Peyer's patch (tissue), 4 donors: ENCODE measurements at regions not wholly inside any gene's neighbourhood (a gene's known extent, or its start where the extent isn't known, plus 50 kb on each side); places are given as distances from the start of the nearest gene placed in this dataset.

ENCODE experiments used
- DNase-seq, 3 donors: peaks; one replicate each; pipeline ENCODE4 v3.0.0-alpha.2; 2017 to 2019
- H3K27ac ChIP-seq, 4 donors: fragments of 200-600 bp; sonication (generic); one replicate each; pipeline ENCODE4 v1.5.1; 2016 to 2019
- H3K27me3 ChIP-seq, 2 donors: fragments of 200-600 bp; sonication (generic); one replicate each; pipeline ENCODE4 v1.5.1; 2019
- H3K36me3 ChIP-seq, 3 donors: fragments of 200-600 bp; sonication (generic); one replicate each; pipeline ENCODE4 v1.5.1; 2016 to 2019
- H3K4me1 ChIP-seq, 4 donors: fragments of 200-600 bp; sonication (generic); one replicate each; pipeline ENCODE4 v1.5.1; 2016 to 2019
- H3K4me3 ChIP-seq, 4 donors: fragments of 200-600 bp; sonication (generic); 1 replicate in 3 of 4; 2 replicates in 1 of 4; pipeline ENCODE4 v1.5.1; 2016 to 2019; ENCODE audit warnings: mild to moderate bottlenecking in 1 of 4
- H3K9me3 ChIP-seq, 4 donors: fragments of 200-600 bp; sonication (generic); one replicate each; pipeline ENCODE4 v1.5.1; 2016 to 2019; ENCODE audit warnings: mild to moderate bottlenecking in 1 of 4
- CTCF ChIP-seq, 6 experiments: fragments of 450-650 bp in 4 of 6; fragments of 200-600 bp in 2 of 6; sonication (generic) in 1 of 6; IDR thresholded peaks; one replicate each; pipeline ENCODE4 v1.5.1; 2017 to 2019; ENCODE audit warnings: antibody characterized with exemption in 6 of 6, mild to moderate bottlenecking in 3 of 6, moderate library complexity in 1 of 6
- POLR2A ChIP-seq, 2 donors: fragments of 450-650 bp; IDR thresholded peaks; one replicate each; pipeline ENCODE4 v1.5.1; 2017; ENCODE audit warnings: antibody characterized with exemption in 2 of 2, mild to moderate bottlenecking in 2 of 2, moderate library complexity in 2 of 2

GRCh38 chr18:42459873-42460272 lies 504.8 kb downstream of the PIK3C3 start:
- H3K4me3 ChIP-seq, result no peak overlapping the region
- no peaks in the 10 kb centered on the region for H3K9me3 ChIP-seq
- no peak overlapping the region for H3K27ac ChIP-seq
- no peaks in the 10 kb centered on the region for H3K36me3 ChIP-seq
- no peak for TF ChIP-seq POLR2A (IDR thresholded peaks at IDR 0.05)
- TF ChIP-seq CTCF (IDR thresholded peaks at IDR 0.05), result no peak
- H3K27me3 ChIP-seq, result no peaks in the 10 kb centered on the region
- no peaks in the 10 kb centered on the region for H3K4me1 ChIP-seq
- DNase-seq, result no peak

GRCh38 chr18:42471885-42472284 lies 516.9 kb downstream of the PIK3C3 start:
- Histone ChIP-seq H3K4me1 (no peaks in the 10 kb centered on the region), H3K27me3 (no peaks in the 10 kb centered on the region), H3K9me3 (no peaks in the 10 kb centered on the region), H3K27ac (no peak overlapping the region), H3K36me3 (no peaks in the 10 kb centered on the region), H3K4me3 (no peak overlapping the region)
- DNase-seq, result no peak
- TF ChIP-seq CTCF (IDR thresholded peaks at IDR 0.05), result no peak
- TF ChIP-seq POLR2A (IDR thresholded peaks at IDR 0.05), result no peak

- TF ChIP-seq POLR2A (IDR thresholded peaks at IDR 0.05) (no peak), CTCF (IDR thresholded peaks at IDR 0.05) (no peak)
- no peaks in the 10 kb centered on the region for H3K9me3 ChIP-seq
- DNase-seq, result no peak
- H3K27me3 ChIP-seq, result no peaks in the 10 kb centered on the region
- H3K4me3 ChIP-seq, result no peak overlapping the region
- no peak overlapping the region for H3K27ac ChIP-seq
- H3K36me3 ChIP-seq, result no peaks in the 10 kb centered on the region
- H3K4me1 ChIP-seq, result no peaks in the 10 kb centered on the region
These were observed 518.6 kb downstream of the PIK3C3 start for GRCh38 chr18:42473611-42474010.

- no peaks in the 10 kb centered on the region for H3K27me3 ChIP-seq
- no peak overlapping the region for H3K4me3 ChIP-seq
- TF ChIP-seq POLR2A (IDR thresholded peaks at IDR 0.05), result no peak
- TF ChIP-seq CTCF (IDR thresholded peaks at IDR 0.05), result no peak
- no peaks in the 10 kb centered on the region for H3K4me1 ChIP-seq
- H3K9me3 ChIP-seq, result no peaks in the 10 kb centered on the region
- H3K27ac ChIP-seq, result no peak overlapping the region
- DNase-seq, result no peak
- H3K36me3 ChIP-seq, result no peaks in the 10 kb centered on the region
These were observed 519.5 kb downstream of the PIK3C3 start for GRCh38 chr18:42474577-42474976.

GRCh38 chr18:42475157-42475556 lies 520.1 kb downstream of the PIK3C3 start:
- no peak for DNase-seq
- Histone ChIP-seq H3K4me1 (no peaks in the 10 kb centered on the region), H3K27me3 (no peaks in the 10 kb centered on the region), H3K27ac (no peak overlapping the region), H3K4me3 (no peak overlapping the region), H3K9me3 (no peaks in the 10 kb centered on the region), H3K36me3 (no peaks in the 10 kb centered on the region)
- TF ChIP-seq CTCF (IDR thresholded peaks at IDR 0.05) (no peak), POLR2A (IDR thresholded peaks at IDR 0.05) (no peak)

- no peak for DNase-seq
- no peaks in the 10 kb centered on the region for H3K4me1 ChIP-seq
- no peak for TF ChIP-seq CTCF (IDR thresholded peaks at IDR 0.05)
- no peak for TF ChIP-seq POLR2A (IDR thresholded peaks at IDR 0.05)
- no peak overlapping the region for H3K4me3 ChIP-seq
- no peaks in the 10 kb centered on the region for H3K9me3 ChIP-seq
- H3K27me3 ChIP-seq, result no peaks in the 10 kb centered on the region
- no peak overlapping the region for H3K27ac ChIP-seq
- no peaks in the 10 kb centered on the region for H3K36me3 ChIP-seq
These were observed 522.2 kb downstream of the PIK3C3 start for GRCh38 chr18:42477267-42477666.
